ENCODE measurements at regions not wholly inside any gene's neighbourhood (a gene's known extent, or its start where the extent isn't known, plus 50 kb on each side); places are given as distances from the start of the nearest gene placed in this dataset.

- DNase-seq: no peak
- Histone ChIP-seq H3K27me3 (peaks cover 5% of the 10 kb centered on the region), H3K4me1 (no peaks in the 10 kb centered on the region), H3K9me3 (no peaks in the 10 kb centered on the region), H3K4me3 (no peak overlapping the region), H3K27ac (no peak overlapping the region), H3K36me3 (no peaks in the 10 kb centered on the region)
- TF ChIP-seq POLR2AphosphoS5 (IDR thresholded peaks at IDR 0.05): no peak
- TF ChIP-seq CTCF (IDR thresholded peaks at IDR 0.05): no peak
- no peak for TF ChIP-seq EP300 (IDR thresholded peaks at IDR 0.05; ENCODE audit: low read depth)
- no peak for TF ChIP-seq POLR2A (IDR thresholded peaks at IDR 0.05)
- WGBS, 2 donors (ENCODE audit: low coverage in 1 of 2): 90 to 93% methylated on average over 1 of the region's 1 CpG
- in situ Hi-C loops (cut with MboI; ENCODE audit: low pct_ligation_motif_present in 1 of 4, low pct_unique_long_range_greater_than_20kb in 1 of 4, low sequenced_read_pairs in 3 of 4) (no loop called here), intact Hi-C loops (cut with DNase I; ENCODE audit: low total_unique reads) (no loop called here)
These were observed 67.6 kb downstream of the RASL11A start for GRCh38 chr13:27338207-27338606.

- 39 to 78% methylated on average over 2 to 8 of the region's 8 CpGs for WGBS, 2 donors (ENCODE audit: low coverage in 1 of 2)
- peaks cover 5% of the 10 kb centered on the region for H3K27me3 ChIP-seq
- in situ Hi-C loops (cut with MboI; ENCODE audit: low pct_ligation_motif_present in 1 of 4, low pct_unique_long_range_greater_than_20kb in 1 of 4, low sequenced_read_pairs in 3 of 4): no loop called here
- TF ChIP-seq EP300 (IDR thresholded peaks at IDR 0.05; ENCODE audit: low read depth) (no peak), CTCF (IDR thresholded peaks at IDR 0.05) (no peak), POLR2AphosphoS5 (IDR thresholded peaks at IDR 0.05) (no peak), POLR2A (IDR thresholded peaks at IDR 0.05) (no peak)
- no peaks in the 10 kb centered on the region for H3K9me3 ChIP-seq
- intact Hi-C loops (cut with DNase I; ENCODE audit: low total_unique reads): no loop called here
- DNase-seq: no peak
- no peak overlapping the region for H3K27ac ChIP-seq
- H3K4me3 ChIP-seq: no peak overlapping the region
- H3K36me3 ChIP-seq: no peaks in the 10 kb centered on the region
- no peaks in the 10 kb centered on the region for H3K4me1 ChIP-seq
These were observed 68.2 kb downstream of the RASL11A start for GRCh38 chr13:27338816-27339215.

- TF ChIP-seq CTCF (IDR thresholded peaks at IDR 0.05) (peak in 3 of 5 experiments; percentile 29 to 45 (median 41)), EP300 (IDR thresholded peaks at IDR 0.05; ENCODE audit: low read depth) (no peak)
- no peaks in the 10 kb centered on the region for H3K36me3 ChIP-seq
- peaks cover 5% of the 10 kb centered on the region for H3K27me3 ChIP-seq
- no peaks in the 10 kb centered on the region for H3K9me3 ChIP-seq
- 46% methylated on average over 6 of the region's 6 CpGs; no CpG with 5 or more reads in 1 of the 2 donors for WGBS, 2 donors (ENCODE audit: low coverage in 1 of 2)
- in situ Hi-C loops (cut with MboI; ENCODE audit: low pct_ligation_motif_present in 1 of 4, low pct_unique_long_range_greater_than_20kb in 1 of 4, low sequenced_read_pairs in 3 of 4): no loop called here
- H3K4me3 ChIP-seq: no peak overlapping the region
- H3K4me1 ChIP-seq: no peaks in the 10 kb centered on the region
- peak; percentile 44 for DNase-seq
- intact Hi-C loops (cut with DNase I; ENCODE audit: low total_unique reads): no loop called here
- H3K27ac ChIP-seq: no peak overlapping the region
These were observed 68.7 kb downstream of the RASL11A start for GRCh38 chr13:27339299-27339698.

- intact Hi-C loops (cut with DNase I; ENCODE audit: low total_unique reads): no loop called here
- no peak for DNase-seq
- 33 to 44% methylated on average over 3 to 4 of the region's 6 CpGs for WGBS, 2 donors (ENCODE audit: low coverage in 1 of 2)
- Histone ChIP-seq H3K4me1 (no peaks in the 10 kb centered on the region), H3K27ac (no peak overlapping the region), H3K36me3 (no peaks in the 10 kb centered on the region), H3K27me3 (peaks cover 5% of the 10 kb centered on the region), H3K9me3 (no peaks in the 10 kb centered on the region), H3K4me3 (no peak overlapping the region)
- no peak for TF ChIP-seq CTCF (IDR thresholded peaks at IDR 0.05)
- no peak for TF ChIP-seq POLR2AphosphoS5 (IDR thresholded peaks at IDR 0.05)
- no peak for TF ChIP-seq EP300 (IDR thresholded peaks at IDR 0.05; ENCODE audit: low read depth)
- no peak for TF ChIP-seq POLR2A (IDR thresholded peaks at IDR 0.05)
- in situ Hi-C loops (cut with MboI; ENCODE audit: low pct_ligation_motif_present in 1 of 4, low pct_unique_long_range_greater_than_20kb in 1 of 4, low sequenced_read_pairs in 3 of 4): loop anchor here in 1 of 4 donors (10.0 kb wide), 1 partner anchor 67 kb away; the partner anchor contains the start of gene RASL11A
These were observed 71.0 kb downstream of the RASL11A start for GRCh38 chr13:27341616-27342015.

Measured in transverse colon (tissue), 4 donors.